NCI-H1694 treated with DMSO at 0.1 percent for 48 hours (cell line): ENCODE measurements at regions not wholly inside any gene's neighbourhood (a gene's known extent, or its start where the extent isn't known, plus 50 kb on each side); places are given as distances from the start of the nearest gene placed in this dataset.
"Not testable (repeated sequence)": the region's sequence is repeated elsewhere in the genome, so short reads cannot be mapped to it uniquely, and the experiment has no call there.

Experiments
- DNase-seq: peaks from one replicate; lab custom pipeline; 2025; lab: John Stamatoyannopoulos, UW

GRCh38 chr17:68780596-68780995 is 174.6 kb downstream of the ABCA8 start:
- no peak for DNase-seq

GRCh38 chr17:68778726-68779125 is 176.5 kb downstream of the ABCA8 start:
- no peak for DNase-seq

GRCh38 chr17:68777856-68778694 is 176.9 kb upstream of the FAM20A start:
- DNase-seq: no peak

GRCh38 chr17:68777243-68777855 is 176.2 kb upstream of the FAM20A start:
- DNase-seq: peak; percentile 49

GRCh38 chr17:68776451-68776850 is 175.3 kb upstream of the FAM20A start:
- DNase-seq: no peak

GRCh38 chr17:68775969-68776368 is 174.8 kb upstream of the FAM20A start:
- DNase-seq: no peak

- no peak for DNase-seq
Observed at GRCh38 chr17:68775318-68775717, 174.2 kb upstream of the FAM20A start.

GRCh38 chr17:68771867-68772515 is 170.8 kb upstream of the FAM20A start:
- peak; percentile 79 for DNase-seq

- no peak for DNase-seq
Observed at GRCh38 chr17:68768804-68769203, 167.6 kb upstream of the FAM20A start.

- DNase-seq: no peak
Observed at GRCh38 chr17:68766640-68767039, 165.5 kb upstream of the FAM20A start.

- no peak for DNase-seq
Observed at GRCh38 chr17:68763562-68763961, 162.4 kb upstream of the FAM20A start.

GRCh38 chr17:68762911-68763310 is 161.7 kb upstream of the FAM20A start:
- no peak for DNase-seq

GRCh38 chr17:68760141-68760475 is 158.9 kb upstream of the FAM20A start:
- DNase-seq: no peak

- DNase-seq: peak; percentile 89
Observed at GRCh38 chr17:68759343-68760140, 158.4 kb upstream of the FAM20A start.

- no peak for DNase-seq
Observed at GRCh38 chr17:68759002-68759342, 157.8 kb upstream of the FAM20A start.

- not testable (repeated sequence) for DNase-seq
Observed at GRCh38 chr17:68757866-68758757, 156.9 kb upstream of the FAM20A start.

GRCh38 chr17:68753985-68754769 is 153.0 kb upstream of the FAM20A start:
- no peak for DNase-seq

- no peak for DNase-seq
Observed at GRCh38 chr17:68750208-68750562, 149.0 kb upstream of the FAM20A start.

GRCh38 chr17:68749349-68750207 is 148.4 kb upstream of the FAM20A start:
- no peak for DNase-seq

- no peak for DNase-seq
Observed at GRCh38 chr17:68748381-68748780, 147.2 kb upstream of the FAM20A start.
